Kidney capillary endothelial cell (primary cell): ENCODE measurements at regions not wholly inside any gene's neighbourhood (a gene's known extent, or its start where the extent isn't known, plus 50 kb on each side); places are given as distances from the start of the nearest gene placed in this dataset.

Source experiments
- DNase-seq: peaks from one replicate; pipeline ENCODE4 v3.0.0-alpha.2; 2018; ENCODE audit warnings: low spot score

DNA sequence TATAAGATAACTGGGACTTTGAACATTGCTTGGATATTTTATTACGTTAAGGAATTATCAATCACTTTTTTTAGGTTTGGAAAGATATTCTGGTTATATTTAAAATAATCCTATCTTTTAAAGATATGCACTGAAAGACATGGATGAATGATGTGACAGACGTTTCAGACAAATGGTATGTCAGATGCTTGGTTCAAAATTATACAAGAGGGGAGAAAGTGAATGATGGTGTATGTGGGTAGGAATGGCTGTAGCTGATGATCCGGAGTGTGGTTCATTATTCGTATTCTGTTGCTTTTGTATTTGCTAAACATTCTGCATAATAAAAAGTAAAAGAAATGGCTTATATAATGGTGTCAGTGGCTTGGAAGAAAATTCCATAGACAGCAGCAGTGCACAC lies 51.0 kb upstream of the SNRPB2 start:
- DNase-seq = no peak

GRCh38 chr20:16676891-16677290 lies 52.9 kb upstream of the SNRPB2 start:
- no peak for DNase-seq

GRCh38 chr20:16675001-16675564 lies 54.7 kb upstream of the SNRPB2 start:
- DNase-seq = no peak

DNA sequence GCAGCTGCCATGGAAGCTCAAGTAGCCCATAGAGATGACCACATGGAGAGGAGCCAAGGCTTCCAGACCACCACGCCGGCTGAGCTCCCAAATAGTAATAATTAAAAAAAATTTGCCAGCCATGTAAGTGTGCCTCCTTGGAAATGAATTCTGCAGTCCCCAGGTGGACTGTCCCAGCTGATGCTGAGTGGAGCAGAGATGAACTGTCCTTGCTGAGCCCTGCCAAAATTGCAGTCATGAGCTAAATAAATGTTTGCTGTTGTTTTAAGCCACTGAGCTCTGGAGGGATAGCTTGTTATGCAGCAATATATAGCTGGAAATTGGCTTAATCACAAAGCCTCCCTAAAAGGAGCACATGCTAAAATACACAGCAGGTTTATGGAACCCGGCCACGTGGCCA lies 55.6 kb upstream of the SNRPB2 start:
- no peak for DNase-seq

DNA sequence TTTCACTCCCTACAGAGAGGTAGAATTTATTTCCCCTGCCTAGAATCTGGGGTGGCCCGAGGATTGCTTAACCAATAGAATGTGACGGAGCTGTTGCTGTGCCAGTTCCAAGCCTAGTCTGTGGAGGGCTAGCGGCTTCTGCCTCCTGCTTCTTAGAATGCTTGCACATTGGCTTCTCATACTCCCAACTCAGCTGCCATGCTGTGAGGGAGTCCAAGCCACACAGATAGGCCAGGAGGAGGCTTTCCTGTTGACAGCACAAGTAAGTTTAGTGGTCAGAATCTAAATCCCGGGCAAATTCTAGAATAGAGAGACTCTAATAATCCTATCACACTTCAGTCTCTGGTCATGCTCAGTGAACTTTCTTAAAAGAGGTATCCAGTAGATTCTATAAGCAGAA lies 57.5 kb upstream of the SNRPB2 start:
- DNase-seq = no peak

- DNase-seq = no peak
Observed at GRCh38 chr20:16671753-16672152, 58.1 kb upstream of the SNRPB2 start.

- no peak for DNase-seq
Observed at GRCh38 chr20:16666272-16666671, 63.6 kb upstream of the SNRPB2 start.

GRCh38 chr20:16664020-16664419 lies 65.8 kb upstream of the SNRPB2 start:
- DNase-seq = no peak

- no peak for DNase-seq
Observed at GRCh38 chr20:16662467-16662866, 67.4 kb upstream of the SNRPB2 start.

GRCh38 chr20:16661756-16662155 lies 68.1 kb upstream of the SNRPB2 start:
- DNase-seq = peak; percentile 17

- DNase-seq = no peak
Observed at GRCh38 chr20:16654858-16655535, 74.8 kb upstream of the SNRPB2 start.

DNA sequence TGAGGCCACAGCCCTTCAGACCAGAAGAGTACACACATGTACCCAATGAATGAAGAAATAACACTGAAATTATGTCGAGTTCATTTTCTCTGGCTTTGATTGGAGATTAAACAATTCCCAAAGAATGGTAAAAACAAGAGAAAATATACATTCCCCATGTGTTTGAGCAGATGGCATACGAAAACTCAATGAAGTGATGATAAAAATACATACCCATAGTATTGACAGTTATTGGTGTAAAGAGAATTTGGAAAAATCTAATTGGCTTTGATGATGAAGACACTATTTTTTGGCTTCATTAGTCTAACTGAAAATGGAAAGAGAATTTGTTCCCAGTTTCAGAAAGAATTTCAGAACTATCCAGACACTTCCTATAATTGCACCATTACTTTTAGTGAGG lies 76.6 kb upstream of the SNRPB2 start:
- DNase-seq = no peak

- DNase-seq = no peak
Observed at GRCh38 chr20:16647875-16648597, 74.8 kb upstream of the KIF16B start.

- no peak for DNase-seq
Observed at GRCh38 chr20:16641511-16642023, 68.3 kb upstream of the KIF16B start.

GRCh38 chr20:16639027-16639941 lies 66.0 kb upstream of the KIF16B start:
- no peak for DNase-seq

DNA sequence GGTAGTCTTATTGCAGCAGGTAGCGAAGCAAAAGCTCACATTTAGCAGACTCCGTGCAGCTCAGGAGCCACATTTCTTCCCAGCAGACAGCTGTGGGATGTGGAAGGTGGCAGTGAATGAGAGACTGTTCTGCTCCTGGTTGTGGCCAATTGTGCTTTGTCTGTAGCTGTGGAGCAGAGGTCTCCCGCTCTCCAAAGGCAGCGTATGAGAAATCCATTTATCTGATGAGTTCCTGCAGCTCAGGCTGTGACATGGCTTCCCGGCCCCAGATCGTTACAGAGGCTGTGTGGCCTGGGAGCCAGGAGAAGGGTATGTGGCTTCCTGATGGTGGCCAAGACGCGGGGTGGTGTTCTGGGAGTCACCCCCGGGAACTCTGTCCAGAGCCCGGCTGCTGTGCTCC lies 64.5 kb upstream of the KIF16B start:
- DNase-seq = no peak

GRCh38 chr20:16626849-16627248 lies 53.6 kb upstream of the KIF16B start:
- DNase-seq = no peak

GRCh38 chr20:16624106-16624505 lies 50.9 kb upstream of the KIF16B start:
- DNase-seq = no peak
